ENCODE measurements at regions not wholly inside any gene's neighbourhood (a gene's known extent, or its start where the extent isn't known, plus 50 kb on each side); places are given as distances from the start of the nearest gene placed in this dataset.
A peak's percentile ranks its signal among the peaks of the same experiment; 100 is the strongest.

DNA sequence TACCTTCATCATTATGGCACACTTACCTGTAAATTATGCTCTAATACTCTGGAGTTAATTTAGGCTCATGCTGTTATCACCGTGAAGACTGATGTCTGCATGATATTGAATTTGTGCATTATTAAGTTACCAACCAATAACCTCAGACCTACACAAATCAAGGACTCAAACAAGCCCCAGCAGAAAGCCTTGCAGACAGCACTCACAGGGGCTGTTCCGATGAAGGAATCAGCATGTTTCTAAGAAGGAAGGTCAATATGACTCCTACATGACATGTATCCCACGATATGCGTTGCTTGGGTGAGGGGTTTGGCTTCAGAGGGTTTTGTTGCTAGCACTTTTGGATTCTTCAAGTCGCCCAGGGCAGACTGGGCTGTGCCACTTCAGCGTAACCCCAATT, 1071.2 kb upstream of the SLC10A2 start:
- DNase-seq, result no peak

DNA sequence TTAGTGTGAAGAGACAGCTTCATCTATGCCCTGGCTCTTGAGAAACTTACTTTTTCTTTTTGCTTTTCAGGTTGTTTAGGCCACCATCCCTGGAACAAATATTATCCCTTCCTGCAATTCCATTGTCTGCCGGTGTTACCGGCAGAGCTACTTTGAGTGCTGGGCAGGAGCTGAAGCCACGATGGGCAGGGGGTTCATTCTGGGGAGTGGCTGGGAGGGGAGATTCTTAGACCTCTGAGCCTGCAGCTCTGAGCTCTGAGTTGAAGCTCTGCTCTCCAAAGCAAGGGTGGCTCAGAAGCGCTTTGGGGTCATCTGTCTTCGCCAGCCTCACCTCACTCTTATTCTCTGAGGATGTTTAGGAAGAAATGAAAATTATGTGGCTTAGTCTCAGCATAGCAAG, 1066.6 kb upstream of the SLC10A2 start:
- DNase-seq, result no peak

DNA sequence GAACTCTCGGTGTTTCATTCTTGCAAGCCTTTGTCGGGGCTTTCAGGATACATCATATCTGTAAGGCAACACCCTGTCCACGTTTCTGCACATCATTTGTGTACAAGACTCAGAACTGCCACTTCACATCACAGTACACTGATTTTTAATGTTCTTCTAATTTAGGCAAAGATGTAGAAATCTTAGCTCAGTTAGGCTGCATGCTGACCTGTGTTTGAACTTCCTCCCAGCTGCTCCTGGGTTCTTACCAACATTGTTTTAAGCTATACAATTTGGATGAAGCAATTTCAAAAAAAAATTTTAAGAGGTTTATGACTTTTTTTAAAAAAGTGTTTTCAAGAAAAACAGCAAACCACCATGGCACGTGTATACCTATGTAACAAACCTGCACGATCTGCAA, 1047.9 kb upstream of the SLC10A2 start:
- DNase-seq, result no peak

DNA sequence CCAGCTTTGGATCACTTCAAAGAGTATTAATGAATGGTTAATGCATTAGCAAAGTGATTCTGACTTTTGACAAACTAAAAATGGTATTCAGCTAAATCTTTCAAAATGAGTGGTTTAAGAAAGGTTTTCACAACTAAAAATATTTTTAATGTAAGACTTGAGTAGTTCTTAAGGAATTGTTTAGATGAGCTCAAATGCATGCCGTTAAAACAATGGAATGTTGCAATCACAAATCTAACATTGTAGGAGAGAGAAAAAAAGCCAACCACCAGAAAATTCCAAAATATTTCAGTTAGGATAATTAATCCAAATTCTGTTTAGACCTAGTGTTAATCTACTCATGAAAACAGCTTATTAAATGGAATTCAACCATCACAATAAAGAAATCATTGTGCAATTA, 1044.8 kb upstream of the SLC10A2 start:
- DNase-seq, result no peak

DNA sequence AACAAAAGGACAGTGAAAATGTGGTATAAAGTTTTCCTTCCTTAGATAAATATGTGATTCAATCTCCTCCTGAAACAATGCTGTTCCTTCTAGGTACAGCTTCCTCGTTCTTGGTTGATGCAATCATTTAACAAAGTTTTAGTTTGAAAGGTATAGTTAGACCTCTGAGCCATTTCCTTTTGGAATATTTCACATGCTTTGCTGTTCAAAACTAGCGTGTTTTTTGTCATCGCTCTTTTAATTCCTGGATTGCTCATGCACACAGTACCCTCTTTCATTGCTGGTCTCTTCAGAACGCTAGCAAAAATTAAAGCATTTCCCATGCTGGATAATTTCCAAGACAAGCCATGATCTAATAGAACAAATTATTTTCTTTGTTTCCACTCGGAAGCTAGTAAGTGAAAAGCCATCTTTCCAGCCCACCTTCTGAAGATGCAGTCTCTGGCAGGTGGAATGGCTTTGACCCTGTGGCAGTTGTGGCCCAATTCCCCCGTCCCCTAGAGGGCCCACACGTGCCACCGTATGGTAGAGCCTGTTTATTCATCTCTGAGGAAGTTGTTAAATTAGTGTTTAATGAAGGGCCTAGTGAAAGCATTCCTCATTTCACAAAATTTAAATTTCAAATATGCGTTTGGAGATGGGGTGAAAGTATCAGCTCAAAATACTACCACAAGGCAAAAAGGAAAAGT, 1040.6 kb upstream of the SLC10A2 start:
- no peak for DNase-seq

DNA sequence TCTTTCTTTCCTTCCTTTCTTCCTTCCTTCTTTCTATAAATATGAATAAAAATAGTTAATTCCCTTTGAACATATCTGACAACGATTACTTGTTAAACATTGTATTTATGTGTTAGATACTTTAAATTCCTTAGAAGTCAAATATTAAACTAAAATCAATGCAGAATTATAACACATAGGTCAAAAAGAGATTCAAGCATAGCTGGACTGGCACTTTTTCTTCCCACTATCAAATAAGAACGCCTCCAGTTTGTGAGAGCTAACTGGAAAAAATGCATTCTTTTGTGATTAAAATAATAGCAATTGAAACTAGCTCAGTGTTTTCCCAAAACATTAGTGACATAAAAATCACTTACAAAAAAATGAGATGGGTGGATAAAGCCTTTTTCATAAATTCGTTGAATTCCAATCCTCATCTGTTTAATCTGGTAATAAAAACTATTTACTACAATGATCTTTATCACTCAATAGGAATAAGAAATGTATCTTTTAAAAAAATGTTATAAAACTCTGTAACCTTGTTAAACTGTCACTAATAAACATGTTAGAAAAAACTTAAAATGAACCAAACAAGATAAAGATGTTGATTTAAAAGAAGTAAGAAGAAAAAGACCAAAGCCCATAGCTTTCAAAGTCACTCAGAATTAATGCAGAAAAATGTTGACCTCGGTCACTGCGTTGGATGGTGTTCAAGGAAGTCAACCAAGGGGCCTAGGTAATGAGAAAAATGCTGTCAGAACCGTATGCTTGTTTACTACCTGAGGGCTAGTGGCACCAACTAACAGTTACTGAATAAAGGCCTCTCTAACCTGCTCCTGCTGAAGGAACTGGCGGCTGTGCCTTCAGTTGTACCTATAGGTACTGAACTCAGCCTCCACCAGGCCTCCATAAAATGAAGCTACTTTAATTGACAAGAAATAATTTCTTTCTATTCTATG, 1039.5 kb upstream of the SLC10A2 start:
- no peak for DNase-seq

DNA sequence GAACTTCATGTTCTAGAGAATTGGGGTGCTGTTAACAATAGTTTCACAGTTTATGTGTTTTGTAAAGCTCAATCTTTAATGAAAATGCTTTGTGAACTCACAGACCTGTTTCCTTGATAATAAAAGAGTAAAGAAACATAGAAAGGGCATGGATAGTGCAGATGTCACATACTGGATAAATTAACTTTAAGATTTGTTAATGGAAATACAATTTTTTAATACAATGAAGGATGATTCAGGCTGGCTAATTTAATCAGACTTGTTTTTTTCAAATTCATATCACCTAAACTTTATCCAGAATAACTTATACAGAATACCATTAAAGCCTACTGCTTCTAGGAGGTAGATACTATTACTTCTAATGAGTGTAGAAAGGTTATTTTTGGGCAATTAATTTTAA, 1033.5 kb upstream of the SLC10A2 start:
- no peak for DNase-seq

DNA sequence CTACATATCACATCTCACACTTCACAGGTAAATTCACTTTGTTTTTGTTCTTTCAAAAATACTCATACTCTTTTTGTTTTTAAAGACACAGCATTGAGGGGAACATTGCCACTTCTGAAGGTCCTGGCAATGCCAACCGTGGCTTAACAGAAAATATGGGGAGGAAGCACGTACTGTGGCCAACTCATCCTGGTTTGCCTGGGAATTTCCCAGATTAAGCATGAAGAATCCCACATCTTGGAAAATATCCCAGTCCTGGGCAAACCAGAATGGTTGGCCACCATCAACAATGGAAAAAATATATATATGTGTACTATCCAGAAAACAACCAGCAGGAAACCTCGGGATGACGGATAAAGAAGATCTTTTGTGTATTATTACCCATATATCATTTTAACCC, 1032.2 kb upstream of the SLC10A2 start:
- DNase-seq, result no peak

DNA sequence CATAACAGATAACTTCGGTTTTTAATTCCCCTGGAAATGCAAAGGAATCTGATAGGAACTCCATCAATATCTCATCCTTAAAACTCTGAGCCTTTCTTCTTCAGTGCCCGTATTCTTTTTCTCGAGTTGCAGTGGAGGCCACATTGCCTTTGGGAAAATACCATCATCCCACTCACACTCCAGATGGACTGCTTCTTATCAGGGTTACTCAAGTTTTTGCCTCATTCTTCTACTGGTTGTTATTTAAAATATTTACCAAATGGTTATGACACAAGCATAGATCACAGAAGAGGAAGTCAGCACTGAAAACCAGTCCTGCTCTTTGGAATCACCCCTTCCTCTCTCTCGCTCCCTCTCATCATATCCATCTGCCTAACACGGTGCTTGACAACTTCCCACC, 1020.5 kb upstream of the SLC10A2 start:
- DNase-seq, result no peak

DNA sequence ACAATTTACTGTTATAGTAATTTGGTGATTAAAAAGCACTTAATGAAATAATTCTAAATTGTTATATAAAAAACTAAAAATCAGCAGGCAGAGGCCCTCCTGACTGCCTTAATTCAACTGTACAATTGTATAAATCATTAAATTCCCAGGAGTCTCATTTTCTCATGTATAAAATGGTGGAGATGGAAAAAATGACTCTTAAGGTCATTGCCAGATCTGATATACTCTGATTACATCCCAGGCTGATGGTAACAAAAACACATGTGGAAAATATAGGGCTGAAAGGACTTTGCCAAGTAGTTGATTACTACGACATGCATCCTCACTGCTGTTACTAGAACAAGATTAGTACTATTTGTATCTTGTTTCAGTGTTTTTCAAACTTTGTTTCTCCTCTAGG, 1020.0 kb upstream of the SLC10A2 start:
- DNase-seq, result no peak

DNA sequence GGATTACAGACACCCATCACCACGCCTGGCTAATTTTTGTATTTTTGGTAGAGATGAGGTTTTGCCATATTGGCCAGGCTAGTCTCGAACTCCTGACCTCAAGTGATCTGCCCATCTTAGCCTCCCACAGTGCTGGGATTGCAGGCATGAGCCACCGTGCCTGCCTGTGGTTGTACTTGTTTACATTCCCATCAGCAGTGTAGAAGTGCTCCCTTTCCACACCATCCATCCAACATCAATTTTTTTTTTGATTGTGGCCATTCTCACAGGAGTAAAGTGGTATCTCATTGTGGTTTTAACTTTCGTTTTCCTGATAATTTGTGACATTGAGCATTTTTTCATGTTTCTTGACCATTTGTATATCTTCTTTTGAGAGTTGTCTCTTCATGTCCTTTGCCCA, 1019.4 kb upstream of the SLC10A2 start:
- DNase-seq, result no peak

DNA sequence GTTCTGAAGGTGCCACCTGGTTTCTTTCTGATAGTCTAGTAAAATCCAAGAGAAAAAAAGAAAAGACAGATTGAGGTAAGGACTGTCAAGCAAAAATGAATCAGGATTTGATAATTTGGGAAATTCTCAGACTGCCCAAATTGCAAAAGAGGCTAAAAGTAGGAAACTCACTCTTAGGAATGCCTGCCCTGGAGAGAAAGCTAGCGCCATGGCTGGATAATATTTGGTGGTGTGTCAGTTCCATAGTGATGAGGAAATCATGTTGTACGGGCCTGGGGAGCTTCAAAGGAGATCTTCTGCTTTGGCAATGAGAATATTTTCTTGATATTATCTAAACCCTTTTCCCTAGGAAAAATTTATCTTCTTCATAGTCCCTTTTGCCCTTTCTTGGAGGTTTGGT, 1008.1 kb upstream of the SLC10A2 start:
- DNase-seq, result no peak

DNA sequence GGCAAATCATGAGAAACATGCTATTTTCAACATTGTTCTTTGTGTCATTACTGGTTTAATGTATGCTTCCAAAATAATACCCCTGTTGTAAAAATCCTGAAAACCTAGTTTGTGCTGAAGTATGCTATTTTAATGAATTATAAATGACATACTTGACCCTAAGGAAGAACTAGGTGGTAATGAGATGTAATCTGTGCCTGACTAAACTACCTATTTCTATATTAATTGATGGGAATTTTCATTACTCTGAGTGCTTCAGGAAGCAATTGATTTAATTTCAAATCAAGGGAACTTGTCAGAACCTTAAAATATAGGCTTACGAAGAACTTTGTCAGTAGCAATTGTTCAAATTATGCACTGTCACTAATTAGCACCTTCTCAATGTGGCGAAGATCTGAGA, 1005.6 kb upstream of the SLC10A2 start:
- no peak for DNase-seq

DNA sequence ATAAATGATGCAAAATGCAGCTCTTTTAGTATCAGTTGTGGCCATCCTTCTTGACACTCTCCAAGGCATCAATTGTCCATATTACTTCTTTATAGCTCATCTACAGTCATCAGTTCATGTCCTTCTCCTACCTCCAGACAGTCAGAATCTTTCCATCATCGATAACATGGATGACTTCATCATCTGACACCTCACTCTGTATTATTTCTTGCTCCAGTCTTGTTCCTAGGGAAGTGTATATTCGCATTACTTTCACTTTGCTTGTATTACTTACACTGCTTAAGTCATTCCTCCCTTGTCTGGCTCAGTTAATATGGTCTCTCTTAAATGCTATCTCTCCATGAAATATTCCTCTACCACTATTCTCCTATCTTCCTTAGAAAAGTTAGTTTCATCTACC, 999.1 kb upstream of the SLC10A2 start:
- DNase-seq, result no peak

DNA sequence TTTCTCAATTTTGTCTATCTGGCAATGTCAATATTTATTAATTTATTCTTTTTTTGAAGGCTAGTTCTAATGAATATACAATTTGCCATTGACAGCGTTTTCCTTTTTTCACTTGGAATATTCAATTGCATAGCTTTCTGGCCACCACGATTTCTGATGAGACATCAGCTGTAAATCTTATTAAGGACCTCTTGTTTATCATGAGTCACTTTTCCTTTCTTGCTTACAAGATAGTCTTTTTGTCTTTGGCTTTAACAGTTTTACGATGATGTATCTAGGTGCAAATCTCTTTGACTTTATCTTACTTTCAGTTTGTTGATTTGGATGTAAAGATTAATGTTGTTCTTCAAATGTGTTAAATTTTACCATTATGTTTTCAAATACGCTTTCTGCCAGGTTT, 991.6 kb upstream of the SLC10A2 start:
- no peak for DNase-seq

DNA sequence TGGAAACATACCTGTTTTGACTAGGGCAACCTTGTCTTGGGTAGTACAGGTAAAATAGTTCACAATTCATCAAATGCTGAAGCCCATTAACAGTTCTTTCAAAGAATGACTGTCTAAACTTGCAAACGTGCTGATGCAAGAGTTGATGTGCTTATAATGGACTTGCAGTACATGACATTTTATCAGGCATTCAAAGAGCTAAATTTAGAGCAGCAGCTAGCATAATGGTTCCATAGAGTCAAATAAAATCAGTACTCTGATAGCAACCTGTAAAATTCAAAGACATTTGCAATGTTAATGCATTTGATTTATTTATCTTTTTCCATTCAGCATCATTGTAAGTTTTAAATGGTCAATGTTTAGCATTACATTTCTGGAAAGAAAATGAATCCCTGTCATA, 979.7 kb upstream of the SLC10A2 start:
- no peak for DNase-seq

DNA sequence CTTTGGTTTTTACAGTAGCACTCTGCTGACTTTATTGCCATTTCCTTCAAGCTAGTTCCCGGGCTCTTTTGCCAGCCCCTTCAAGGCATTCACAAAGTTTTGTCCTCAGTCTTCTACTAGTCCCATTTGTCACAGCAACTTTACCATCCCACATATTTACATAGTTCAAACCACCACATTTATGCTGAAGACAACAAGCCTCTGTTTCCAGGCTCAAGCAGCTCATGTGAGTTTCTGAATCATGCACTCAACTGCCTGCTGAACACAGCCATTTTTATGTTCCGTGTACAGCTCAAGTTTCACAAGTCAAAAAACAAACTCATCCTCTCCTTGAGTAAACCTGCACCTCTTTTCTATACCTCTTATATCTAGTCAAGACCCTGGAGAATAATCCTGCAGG, 977.0 kb upstream of the SLC10A2 start:
- DNase-seq, result peak in 1 of 51 donors; percentile 1

DNA sequence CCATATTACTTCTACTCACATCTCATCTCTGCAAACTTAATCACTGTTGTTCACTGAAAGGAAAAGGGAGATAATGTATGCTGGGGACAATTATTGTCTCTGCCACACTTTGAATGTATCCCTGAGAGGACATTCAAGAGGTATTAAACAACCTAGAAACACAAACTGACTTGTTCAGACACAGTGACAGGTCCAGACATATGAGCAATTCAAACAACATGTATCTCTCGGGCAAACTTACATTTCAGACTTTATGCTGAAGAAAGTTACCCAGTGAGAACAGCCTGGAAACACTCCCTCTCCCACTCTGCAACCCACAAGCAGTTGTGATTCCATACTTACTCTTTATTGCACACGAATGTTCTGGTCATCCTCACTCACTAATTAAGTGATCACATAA, 968.7 kb upstream of the SLC10A2 start:
- DNase-seq, result no peak

DNA sequence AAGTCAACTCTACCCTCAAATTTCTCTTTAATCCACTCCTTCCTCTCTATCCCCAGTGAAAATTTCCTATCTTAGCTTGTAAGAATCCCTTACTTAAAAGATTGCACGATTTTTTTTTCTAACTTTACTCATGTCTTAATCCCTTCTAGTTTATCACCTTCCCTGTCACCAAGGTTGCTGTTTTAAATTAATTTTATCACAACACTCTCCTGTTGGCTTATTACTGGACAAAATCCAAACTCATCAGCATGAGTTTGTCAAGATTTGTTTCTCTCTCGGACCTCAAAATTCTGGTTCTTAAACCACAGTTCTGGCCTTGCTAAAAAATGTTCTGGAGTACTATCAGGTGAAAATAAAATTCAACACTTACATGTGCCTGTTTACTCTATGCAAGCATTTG, 959.1 kb upstream of the SLC10A2 start:
- DNase-seq, result no peak

DNA sequence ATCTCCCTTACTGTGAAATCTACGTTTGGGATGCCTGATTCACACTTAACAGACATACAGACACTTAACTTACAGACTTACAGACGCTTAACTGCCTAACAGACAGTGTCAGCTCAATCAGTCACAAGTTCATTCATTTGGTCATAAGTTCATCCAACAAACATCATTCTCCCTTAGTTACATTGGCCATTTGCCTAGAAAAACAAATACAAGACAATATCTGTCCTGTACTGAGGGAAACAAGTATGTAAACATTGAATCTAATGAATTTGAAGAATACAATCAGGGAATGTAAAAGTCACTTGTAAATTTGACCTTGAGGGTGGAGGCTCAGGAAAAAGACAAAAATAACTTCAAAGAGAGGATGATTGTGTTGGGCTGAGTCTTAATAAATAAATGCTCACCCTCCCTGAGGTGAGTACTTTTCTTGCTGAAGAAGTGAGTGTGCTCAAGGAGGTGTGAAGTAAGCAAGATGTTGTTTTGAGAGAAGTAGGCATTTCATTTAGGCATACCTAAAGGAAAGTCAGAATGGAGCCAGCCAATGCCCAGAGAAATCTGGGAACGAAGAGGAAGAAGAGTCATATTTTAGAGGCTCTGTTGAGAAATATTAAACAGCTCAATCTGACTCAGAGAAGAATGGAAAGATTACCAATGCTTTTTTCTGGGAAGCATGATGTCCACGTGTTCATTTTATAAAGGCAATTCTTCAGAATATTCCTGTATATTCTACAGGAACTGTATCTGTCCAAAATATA, 958.4 kb upstream of the SLC10A2 start:
- no peak for DNase-seq

DNA sequence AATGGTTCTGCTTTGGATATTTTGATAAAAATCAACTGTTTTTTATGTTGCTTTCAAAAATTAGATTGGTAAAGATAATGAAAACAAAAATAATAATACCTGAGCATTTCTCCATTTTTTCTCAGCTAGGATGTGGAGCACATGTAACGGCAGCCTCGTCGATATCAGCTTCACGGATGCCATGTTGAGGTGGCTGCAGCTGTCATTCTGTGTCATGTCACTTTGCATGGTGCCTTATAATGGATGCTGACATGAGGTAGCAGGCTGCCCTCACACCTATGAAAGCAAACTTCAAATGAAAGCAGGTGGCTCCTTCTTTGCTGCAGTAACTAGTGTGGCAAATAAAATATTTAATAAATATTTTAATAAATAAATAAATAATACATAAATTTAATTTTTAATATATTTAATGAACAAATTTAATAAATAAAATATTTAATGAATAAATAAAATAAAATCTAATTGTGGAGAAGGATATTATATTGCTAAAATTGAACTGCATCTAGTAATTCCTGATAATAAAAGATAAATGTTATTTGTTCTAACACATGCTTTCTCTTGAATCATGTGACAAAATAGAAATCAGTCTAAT, 955.7 kb upstream of the SLC10A2 start:
- no peak for DNase-seq

DNA sequence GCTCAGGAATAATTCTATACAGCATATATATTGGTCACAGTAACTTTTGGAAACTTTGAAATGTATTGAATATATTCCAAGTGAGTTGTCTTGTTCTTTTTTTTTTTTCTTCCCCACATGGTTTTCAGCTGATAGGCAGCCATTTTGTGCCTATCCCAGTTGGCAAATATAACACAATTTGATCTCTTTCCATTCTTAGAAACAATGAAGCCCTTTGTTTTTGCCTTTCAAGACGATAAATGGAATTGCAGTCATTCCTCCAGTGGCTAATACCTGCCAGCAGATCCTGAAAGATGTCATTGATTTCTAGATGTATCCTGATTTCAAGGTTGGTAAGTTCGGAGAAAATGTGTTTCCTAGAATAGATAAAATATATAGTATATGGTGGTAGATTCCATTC, 951.1 kb upstream of the SLC10A2 start:
- no peak for DNase-seq

Data from hypothalamus (tissue), 51 donors.